Islet of Langerhans (tissue), 1 donor: ENCODE measurements at regions not wholly inside any gene's neighbourhood (a gene's known extent, or its start where the extent isn't known, plus 50 kb on each side); places are given as distances from the start of the nearest gene placed in this dataset.
"Not testable (repeated sequence)": the region's sequence is repeated elsewhere in the genome, so short reads cannot be mapped to it uniquely, and the experiment has no call there.

Source experiments
- FAIRE-seq: peaks from one replicate; lab custom pipeline; 2011; peaks lifted over from hg19 to GRCh38; lab: Jason Lieb, UNC

DNA sequence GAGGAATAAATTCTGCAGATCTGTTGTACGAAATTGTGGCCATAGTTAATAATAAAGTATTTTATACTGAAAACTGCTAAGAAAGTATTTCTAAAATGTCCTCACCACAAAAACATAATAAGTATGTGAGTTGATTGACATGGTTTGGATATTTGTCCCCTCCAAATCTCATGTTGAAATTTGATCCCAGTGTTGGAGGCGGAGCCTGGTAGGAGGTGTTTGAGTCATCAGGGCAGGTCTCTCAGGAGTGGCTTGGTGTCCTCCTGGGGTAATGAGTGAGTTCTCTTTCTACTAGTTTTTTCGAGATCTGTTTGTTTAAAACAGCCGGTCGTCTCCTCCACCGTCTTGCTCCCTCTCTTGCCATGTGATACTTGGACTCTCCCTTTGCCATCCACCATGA is 424.1 kb upstream of the KCNMB2 start:
- no peak for FAIRE-seq

DNA sequence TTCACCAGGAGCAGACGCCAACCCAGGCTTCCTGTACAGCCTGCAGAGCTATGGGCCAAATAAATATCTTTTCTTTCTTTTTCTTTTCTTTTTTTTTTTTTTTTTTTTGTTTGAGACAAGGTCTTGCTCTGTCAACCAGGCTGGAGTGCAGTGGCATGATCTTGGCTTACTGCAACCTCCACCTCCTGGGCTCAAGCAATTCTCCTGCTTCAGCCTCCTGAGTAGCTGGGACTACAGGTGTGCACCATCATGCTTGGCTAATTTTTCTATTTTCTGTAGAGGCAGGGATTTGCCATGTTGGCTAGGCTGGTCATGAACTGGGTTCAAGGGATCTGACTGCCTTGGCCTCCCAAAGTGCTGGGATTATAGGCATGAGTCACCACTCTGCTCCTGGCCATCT is 423.7 kb upstream of the KCNMB2 start:
- FAIRE-seq: not testable (repeated sequence)

DNA sequence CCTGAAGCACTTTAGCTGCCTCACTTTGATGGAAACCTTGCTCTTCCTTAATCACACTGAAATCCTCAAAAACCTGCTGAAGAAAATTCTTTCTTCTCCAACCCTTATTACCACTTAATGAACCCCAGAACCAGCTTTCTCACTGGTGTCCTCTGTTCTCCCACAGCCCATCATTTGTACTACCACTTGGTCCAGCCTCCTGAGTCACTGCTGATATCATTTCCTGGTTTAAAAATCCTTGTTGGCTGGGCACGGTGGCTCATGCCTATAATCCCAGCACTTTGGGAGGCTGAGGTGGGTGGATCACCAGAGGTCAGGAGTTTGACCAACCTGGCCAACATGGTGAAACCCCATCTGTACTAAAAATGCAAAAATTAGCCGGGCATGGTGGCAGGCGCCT is 418.6 kb upstream of the KCNMB2 start:
- no peak for FAIRE-seq

DNA sequence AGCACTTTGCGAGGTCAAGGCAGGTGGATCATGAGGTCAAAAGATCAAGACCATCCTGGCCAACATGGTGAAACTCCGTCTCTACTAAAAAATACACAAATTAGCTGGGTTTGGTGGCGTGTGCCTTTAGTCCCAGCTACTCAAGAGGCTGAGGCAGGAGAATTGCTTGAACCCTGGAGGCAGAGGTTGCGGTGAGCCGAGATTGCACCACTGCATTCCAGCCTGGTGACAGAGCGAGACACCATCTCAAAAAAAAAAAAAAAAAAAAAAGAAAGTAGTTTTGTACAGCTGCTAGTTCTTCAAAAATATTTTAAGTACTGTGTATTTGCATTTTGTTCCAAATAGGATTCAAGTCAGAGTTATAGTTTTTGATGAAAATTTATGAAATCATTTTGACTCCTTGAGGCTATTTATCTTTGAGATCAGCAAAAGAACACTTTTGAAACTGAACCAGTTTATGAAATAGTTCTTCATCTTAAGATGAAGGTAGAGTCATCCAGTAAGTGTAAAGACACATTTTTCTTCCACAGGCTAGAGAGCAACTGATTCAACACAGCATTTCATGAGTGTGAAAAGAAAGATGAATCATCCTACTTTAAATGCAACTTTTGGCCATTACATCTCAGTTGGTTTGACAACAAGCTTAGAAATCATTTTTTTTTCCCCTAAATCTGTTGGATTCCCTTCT is 416.5 kb upstream of the KCNMB2 start:
- not testable (repeated sequence) for FAIRE-seq

DNA sequence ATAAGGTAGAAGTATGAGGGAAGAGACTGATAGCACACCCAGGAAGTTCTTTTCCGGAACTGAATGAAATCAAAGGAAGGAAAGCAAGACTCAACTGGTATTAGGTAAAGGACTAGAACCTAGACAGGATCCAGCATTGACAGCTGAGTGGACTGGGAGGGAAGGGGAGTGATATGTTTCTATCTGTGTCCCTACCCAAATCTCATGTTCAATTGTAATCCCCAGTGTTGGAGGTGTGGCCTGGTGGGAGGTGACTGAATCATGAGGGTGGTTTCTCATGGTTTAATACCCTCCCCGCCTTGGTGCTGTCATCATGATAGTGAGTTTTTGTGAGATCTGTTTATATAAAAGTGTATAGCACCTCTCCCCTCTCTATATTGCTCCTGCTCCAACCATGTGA is 415.9 kb upstream of the KCNMB2 start:
- FAIRE-seq: no peak

DNA sequence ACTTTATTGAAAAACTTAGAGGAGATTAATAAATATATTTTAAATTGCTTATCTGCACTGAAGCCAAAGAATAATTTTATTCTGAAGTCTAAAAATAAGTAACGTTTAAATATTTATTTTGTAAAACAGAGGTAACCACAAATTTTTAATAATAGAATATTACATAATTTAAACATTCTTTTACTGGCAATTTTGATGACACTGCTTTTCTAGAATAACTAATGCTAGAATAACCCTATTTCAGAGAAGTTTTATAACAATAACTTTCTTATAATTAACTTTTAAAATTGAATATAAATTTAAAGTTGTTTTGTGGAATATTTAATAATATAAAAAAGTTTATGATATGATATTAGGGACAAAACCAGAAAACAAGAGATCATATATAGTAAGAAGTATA is 409.6 kb upstream of the KCNMB2 start:
- no peak for FAIRE-seq

DNA sequence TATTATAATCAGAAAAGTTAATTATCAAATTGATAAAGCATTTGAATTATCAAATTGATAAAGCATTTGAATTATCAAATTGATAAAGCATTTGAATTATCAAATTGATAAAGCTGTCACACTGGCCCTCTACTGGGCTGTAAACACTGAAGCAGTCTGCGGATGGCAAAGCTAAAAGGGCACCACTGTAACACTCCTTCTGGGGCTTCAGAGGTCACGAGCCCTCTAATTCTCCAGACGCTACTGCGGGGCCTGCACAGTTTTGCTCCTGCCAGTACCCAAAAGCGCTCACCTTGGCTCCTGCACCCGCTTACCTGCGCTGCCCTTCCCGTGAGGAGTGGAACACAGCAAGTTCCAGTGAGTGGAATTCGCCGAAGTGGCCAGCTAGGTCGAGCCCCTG is 409.0 kb upstream of the KCNMB2 start:
- FAIRE-seq: no peak

DNA sequence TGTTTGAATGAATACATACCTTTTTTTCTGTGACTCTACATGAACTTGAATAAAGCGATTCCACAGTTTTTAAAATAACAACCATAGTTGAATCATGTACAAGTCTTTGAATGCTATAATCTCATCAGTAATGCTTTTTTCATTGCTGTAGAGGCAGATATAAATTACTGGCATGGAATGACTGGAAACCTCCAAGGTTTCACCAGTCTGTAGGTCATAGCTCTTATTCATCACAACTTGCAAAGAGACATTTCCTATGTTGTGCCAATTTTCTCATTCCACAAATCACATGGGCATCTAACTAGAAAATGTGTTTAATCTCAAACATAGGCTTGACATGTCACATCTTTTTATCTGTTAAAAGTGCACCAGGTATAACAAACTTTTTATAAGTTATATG is 407.1 kb upstream of the KCNMB2 start:
- FAIRE-seq: no peak

DNA sequence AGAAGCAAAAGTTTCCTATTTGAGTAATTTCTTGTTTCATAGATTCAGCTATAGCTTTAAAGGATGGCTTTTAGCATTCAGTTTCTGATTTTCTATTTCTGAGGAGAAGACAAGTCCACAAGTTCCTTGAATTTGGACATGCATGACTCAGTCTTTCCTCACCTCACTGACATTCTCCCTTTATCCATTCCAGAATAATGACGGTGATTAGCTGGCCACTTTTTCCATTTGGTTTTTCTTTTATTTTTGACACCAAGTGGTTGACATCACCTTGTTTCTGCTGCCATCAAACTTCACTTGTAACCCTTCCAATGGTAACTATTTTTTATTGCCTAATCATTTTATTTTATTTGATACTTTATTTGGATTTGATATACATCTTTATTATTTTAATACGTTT is 404.4 kb upstream of the KCNMB2 start:
- FAIRE-seq: no peak

DNA sequence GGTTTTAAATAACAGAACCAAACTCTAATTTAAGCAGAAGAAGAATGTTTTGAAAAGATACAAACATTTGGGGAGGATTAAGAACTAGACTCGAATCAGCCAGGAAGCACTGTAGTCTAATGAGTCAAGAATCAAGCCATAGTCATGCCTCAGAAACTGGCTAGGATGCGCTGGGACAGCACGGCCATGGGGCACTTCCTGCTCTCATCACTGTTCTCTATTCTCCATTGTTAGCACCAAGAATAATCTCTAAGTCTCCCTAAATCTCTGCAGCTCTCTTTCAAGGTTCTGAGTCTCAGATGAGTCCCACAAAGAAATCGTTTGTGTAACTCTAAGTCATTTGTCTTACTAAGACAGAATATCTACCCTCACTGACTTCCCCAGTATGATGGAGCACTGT is 399.0 kb upstream of the KCNMB2 start:
- no peak for FAIRE-seq

DNA sequence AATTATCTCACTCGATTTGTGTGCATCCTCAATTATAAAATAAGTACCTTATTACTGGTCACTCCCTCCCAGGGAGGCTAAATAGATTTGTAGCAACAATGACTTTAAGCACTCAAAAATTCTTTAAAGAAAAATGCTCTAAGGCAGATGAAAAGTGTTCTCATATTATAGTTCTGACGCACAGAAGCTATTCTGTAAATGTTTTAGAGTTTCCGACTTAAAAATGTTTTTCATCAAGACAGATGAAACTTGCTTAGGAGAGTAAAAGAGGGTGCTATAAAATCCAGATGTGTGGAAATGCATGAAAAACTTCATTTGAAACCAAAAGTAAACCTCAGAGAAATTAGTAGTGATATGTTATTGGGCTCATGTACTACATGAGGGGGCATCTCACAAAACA is 398.4 kb upstream of the KCNMB2 start:
- no peak for FAIRE-seq

DNA sequence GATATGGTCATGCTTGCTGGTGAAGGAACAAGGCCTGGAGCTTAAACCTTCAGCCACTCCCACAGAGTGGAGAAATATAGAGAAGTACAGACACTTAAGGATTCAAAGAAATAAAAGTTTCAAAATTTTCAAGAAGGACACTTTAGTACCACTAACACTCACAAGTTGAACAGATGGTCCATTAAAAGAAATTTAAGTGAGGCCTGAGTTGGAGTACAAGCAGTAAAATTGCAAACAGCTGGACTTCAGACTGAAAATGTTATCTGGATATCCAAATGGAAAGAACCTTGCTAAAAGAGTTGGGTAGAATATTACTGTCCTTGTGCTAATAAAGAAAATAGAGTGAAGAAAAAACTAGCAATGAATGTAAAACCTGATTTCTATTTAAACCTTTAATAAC is 397.1 kb upstream of the KCNMB2 start:
- no peak for FAIRE-seq

DNA sequence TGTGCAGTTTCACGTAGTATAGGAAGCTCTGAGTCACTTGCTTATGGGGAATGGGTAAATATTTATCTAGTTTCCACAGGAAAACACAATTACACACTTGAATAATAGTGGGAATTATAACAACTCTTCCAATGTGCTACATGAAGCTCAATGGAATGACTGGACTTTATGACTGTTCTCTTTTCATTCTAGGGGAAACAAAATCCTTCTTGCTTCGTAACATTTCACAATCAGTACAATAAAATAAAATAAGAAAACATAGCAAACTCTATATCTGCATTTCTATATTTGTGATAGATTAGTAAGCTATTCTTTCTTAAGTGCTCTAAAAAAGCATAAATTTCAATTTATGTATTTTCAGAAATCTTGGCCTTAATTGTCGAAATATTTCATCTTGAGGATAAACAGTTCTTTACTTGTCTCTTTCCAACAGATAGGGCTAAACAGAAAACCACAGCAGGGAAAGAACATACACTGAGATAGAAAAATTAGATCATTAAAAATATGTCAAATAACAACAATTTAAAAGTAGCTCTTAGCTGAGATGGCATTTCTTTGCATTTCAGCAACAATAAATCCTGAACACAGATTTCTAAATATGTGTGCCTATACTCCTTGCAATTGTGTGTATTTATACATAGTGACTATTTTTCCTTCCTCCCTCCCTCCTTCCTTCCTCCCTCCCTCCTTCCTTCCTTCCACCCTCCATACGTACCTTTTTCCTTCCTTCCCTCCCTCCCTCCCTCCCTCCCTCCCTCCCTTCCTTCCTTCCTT is 395.5 kb upstream of the KCNMB2 start:
- FAIRE-seq: peak; percentile 5

DNA sequence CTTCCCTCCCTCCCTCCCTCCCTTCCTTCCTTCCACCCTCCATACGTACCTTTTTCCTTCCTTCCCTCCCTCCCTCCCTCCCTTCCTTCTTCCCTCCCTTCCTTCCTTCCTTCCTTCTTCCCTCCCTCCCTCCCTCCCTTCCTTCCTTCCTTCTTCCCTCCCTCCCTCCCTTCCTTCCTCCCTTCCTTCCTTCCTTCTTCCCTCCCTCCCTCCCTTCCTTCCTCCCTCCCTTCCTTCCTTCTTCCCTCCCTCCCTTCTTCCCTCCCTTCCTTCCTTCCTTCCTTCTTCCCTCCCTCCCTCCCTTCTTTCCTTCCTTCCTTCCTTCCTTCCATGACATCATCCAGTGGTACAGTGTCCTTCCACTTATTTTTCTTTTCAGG is 394.9 kb upstream of the KCNMB2 start:
- FAIRE-seq: not testable (repeated sequence)

DNA sequence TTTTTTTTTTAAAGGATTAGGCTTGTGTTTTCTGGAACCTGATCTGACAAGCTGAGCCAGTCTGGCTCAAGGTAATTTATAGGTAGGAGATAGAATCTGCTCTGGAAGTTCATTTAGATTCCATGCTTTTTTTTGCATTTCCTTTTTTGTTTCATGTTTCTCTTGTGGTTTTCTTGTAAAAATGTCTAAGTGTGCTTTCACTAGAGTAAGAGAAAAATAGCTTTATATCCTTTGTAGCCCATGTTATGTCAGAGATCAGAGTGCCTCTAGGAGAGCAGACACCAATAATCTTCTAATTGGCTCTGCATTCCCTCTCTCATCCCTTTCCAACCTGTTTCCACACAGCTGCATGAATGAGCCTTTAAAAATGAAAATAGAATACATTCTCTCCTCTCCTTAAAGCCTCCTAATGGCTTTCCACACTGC is 389.8 kb upstream of the KCNMB2 start:
- no peak for FAIRE-seq

DNA sequence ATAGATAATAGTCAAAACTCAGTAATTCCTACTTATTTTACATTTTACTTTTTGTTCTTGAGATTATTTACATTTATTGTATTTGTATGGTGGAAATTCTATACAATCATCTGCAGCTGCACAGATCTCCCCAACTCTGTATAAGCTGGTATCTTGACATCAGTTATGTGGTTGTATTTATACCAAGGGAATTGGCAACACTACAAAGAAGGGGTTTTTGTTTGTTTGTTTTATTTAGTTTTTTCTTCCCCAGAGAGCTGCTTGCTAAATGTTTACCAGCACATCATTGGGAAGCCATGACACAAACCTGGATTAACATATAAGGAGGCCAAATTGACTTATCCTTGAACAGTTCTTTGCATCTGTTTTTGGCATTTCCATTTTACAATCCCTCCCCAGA is 389.2 kb upstream of the KCNMB2 start:
- no peak for FAIRE-seq

DNA sequence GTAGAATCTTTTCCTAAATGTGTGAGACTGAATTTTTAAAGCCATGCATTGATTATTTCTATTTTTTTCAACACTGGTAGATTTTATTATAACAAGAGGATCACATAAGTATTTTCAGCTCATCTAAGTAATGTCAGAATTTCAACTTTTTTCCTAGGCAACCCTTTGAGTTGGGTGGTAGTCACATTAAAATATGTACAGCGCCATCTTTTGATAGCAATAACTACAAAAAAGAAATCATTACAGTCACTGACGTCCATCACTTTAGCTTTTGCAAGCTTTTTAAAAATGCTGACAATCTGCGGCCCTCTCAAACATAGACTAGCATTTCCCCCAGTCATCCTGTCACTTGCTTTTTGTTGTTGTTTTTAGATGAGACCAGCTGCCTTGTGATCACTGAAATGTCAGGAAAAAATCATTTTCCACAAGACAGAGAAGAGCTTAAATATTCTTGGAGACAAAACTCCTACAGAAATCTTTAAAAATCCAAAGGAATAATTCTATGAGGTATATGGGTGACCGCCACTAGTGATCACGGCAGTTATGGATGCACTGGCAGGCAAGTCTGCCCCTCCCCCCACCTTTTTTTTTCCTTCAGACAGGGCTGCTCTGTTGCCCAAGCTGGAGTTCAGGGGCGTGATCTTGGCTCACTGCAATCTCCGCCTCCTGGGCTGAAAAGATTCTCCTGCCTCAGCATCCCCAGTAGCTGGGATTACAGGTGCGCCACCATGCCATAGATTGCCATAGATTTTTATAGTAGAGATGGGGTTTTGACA is 384.0 kb upstream of the KCNMB2 start:
- FAIRE-seq: peak; percentile 86

DNA sequence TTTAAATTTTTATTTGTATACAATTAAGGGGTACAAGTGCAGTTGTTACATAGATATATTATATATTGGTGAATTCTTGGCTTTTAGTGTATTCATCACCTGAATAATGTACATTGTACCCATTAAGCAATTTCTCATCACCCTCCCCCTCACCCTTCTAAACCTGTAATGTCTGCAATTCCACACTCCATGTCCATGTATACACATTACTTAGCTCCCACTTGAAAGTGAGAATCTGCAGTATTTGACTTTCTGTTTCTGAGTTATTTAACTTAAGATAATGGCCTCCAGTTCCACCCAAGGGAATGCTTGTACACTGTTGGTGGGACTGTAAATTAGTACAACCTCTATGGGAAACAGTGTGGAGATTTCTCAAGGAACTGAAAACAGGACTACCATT is 383.2 kb upstream of the KCNMB2 start:
- no peak for FAIRE-seq

DNA sequence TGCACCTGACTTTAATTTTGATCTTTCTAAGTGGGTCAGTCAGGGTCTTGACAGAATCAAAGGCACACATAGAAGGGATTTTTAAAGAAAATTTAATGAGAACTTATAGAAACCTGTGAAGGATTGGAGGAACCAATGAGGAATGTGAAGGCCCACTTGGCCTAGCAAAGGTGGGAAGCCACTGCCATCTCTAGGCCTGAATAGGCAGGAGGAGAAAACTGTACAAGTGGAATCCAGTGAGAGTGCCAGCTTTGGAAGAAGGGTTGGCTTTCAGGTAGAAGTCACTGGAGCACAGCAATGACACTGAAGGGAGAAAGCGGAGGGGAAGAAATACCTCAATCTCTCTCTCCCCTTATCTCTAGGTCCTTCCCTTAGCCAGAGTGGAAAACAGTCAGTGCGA is 380.7 kb upstream of the KCNMB2 start:
- FAIRE-seq: no peak

DNA sequence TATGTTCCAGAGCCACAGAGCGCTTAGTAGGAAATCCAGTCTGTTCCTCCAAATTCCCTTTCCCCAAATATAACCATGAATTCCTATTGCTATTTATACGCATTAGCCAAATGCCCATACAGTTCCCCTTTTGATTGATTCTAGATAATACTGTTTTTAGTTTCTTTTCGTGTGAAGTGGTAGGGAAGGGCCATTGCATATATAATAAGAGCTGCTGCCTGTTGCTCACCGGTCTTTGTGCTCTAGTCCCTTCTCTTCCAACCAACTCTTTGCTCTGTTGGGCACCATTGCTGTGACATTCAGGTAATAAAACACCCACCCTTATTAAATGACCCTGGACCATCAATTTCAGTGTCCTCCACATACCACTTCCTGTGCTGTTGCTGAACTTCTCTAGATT is 379.9 kb upstream of the KCNMB2 start:
- no peak for FAIRE-seq

DNA sequence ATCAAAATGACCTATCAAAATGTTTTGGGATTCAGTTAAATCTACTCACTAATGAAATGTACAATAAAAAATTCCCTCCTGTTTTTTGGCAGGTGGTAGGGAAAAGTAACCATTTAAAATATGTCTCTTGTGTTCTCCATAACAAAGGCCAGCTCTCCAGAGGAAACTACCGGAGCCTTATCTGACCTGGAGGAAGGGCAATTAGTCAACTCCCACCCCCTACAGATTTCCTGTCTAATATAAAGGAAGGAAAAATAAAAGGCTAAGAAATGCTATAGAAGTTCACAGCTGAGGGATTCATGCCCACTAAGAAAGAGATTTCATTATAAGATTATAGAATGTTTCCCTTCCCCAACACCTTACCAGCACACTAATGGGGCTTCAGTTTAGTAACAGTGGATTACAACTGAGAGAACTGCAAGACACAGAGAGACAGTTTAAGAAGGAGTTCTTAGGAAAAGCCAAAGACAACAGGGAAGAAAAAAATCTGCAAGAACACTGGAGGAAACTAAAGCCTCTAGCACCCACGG is 376.5 kb upstream of the KCNMB2 start:
- FAIRE-seq: no peak

DNA sequence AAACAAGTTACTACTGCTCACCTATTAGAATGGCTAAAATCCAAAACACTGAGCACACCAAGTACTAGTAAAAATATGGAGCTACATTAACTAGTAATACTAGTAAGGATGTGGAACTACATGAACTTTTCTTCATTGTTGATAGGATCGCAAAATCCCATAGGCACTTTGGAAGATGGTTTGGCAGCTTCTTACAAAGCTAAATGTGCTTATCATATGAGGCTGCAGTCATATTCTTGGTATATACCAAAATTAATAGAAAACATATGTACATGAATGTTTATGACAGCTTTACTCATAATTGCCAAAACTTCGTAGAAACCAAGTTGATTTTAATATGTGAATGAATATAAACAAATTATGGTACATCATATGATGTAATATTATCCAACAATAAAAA is 366.8 kb upstream of the KCNMB2 start:
- no peak for FAIRE-seq
